ENCODE measurements at regions not wholly inside any gene's neighbourhood (a gene's known extent, or its start where the extent isn't known, plus 50 kb on each side); places are given as distances from the start of the nearest gene placed in this dataset.

GRCh38 chr1:48123647-48124046 is 98.9 kb upstream of the SLC5A9 start:
- no peak for TF ChIP-seq POLR2AphosphoS5 (IDR thresholded peaks at IDR 0.05)
- TF ChIP-seq CTCF (IDR thresholded peaks at IDR 0.05 in 8 of 11, conservative IDR thresholded peaks at IDR 0.05 in 3 of 11): no peak
